K562 (cell line): ENCODE measurements at regions not wholly inside any gene's neighbourhood (a gene's known extent, or its start where the extent isn't known, plus 50 kb on each side); places are given as distances from the start of the nearest gene placed in this dataset.

Experiments
- CBX5 ChIP-seq: IDR thresholded peaks from 2 replicates; pipeline ENCODE4 v1.6.1; 2014; ENCODE audit warnings: low read depth, borderline replicate concordance
- CEBPG ChIP-seq, 3 experiments: fragments of 200-800 bp in 1 of 3; sonication (Bioruptor generic) in 1 of 3; sonication (generic) in 1 of 3; formaldehyde crosslinking in 1 of 3; IDR thresholded peaks in 2 of 3; conservative IDR thresholded peaks in 1 of 3; 2 replicates each; pipeline versions ENCODE4 v1.6.1 to v1.8.0; 2016 to 2022; ENCODE audit warnings: missing compliant biosample characterization in 2 of 3, missing genetic modification characterization in 2 of 3, mild to moderate bottlenecking in 1 of 3, missing genetic modification reagents in 1 of 3
- ELF4 ChIP-seq: fragments of 450-650 bp; formaldehyde crosslinking; IDR thresholded peaks from 2 replicates; pipeline ENCODE4 v1.4.0; 2022; ENCODE audit warnings: missing genetic modification characterization
- HDAC6 ChIP-seq: IDR thresholded peaks from 2 replicates; pipeline ENCODE4 v1.6.1; 2012; ENCODE audit warnings: low read depth, mild to moderate bottlenecking, control low read depth, inconsistent platforms, low read length, moderate library complexity
- KDM1A ChIP-seq, 2 experiments: fragments of 450-650 bp; IDR thresholded peaks; 2 replicates each; pipeline ENCODE4 v1.6.1; 2016; ENCODE audit warnings: mild to moderate bottlenecking in 2 of 2
- MTA2 ChIP-seq: fragments of 450-650 bp; IDR thresholded peaks from 2 replicates; pipeline ENCODE4 v1.6.1; 2016; ENCODE audit warnings: low read depth
- MYC ChIP-seq, 2 experiments: fragments of 250-450 bp in 1 of 2; sonication (Bioruptor Pico) in 1 of 2; IDR thresholded peaks; 2 replicates each; pipeline versions ENCODE4 v1.5.1 to v1.6.1; 2012 to 2021; ENCODE audit warnings: low read depth in 2 of 2, borderline replicate concordance in 1 of 2, improper control_type of control experiment in 1 of 2, low read length in 1 of 2, mild to moderate bottlenecking in 1 of 2, moderate library complexity in 1 of 2
- NEUROD1 ChIP-seq: fragments of 150-350 bp; IDR thresholded peaks from 2 replicates; pipeline ENCODE4 v1.6.1; 2014; ENCODE audit warnings: borderline replicate concordance, low read length, low read depth; ENCODE audit not compliant: partially characterized antibody
- NFYB ChIP-seq: IDR thresholded peaks from 2 replicates; pipeline ENCODE4 v1.6.1; 2011; ENCODE audit warnings: mild to moderate bottlenecking, moderate library complexity; ENCODE audit not compliant: insufficient read length; ENCODE audit errors: extremely low read depth
- POLR2AphosphoS5 ChIP-seq: IDR thresholded peaks from 2 replicates; pipeline ENCODE4 v1.6.1; 2011; ENCODE audit warnings: mild to moderate bottlenecking, low read depth, low read length, moderate library complexity; ENCODE audit not compliant: control insufficient read depth, insufficient read depth
- RAD21 ChIP-seq, 2 experiments: fragments of 250-450 bp in 1 of 2; fragments of 450-650 bp in 1 of 2; sonication (Bioruptor Pico) in 1 of 2; formaldehyde crosslinking in 1 of 2; IDR thresholded peaks in 1 of 2; conservative IDR thresholded peaks in 1 of 2; 2 replicates each; pipeline versions ENCODE4 v1.4.0 to v1.8.0; 2020 to 2022; ENCODE audit warnings: mild to moderate bottlenecking in 2 of 2, moderate library complexity in 1 of 2
- TF ChIP-seq, protein P1 (sequence below): sonication (generic); formaldehyde crosslinking; IDR thresholded peaks from 2 replicates; pipeline ENCODE4 v1.8.0; 2022; ENCODE audit warnings: missing genetic modification reagents, mild to moderate bottlenecking, moderate library complexity, borderline replicate concordance
- TF ChIP-seq, protein P2 (sequence below), 3 experiments: IDR thresholded peaks in 2 of 3; conservative IDR thresholded peaks in 1 of 3; 2 replicates each; pipeline ENCODE4 v1.5.1; 2011 to 2012; ENCODE audit warnings: low read length in 3 of 3, mild to moderate bottlenecking in 3 of 3, control low read depth in 2 of 3, improper control_type of control experiment in 1 of 3, inconsistent platforms in 1 of 3, low read depth in 1 of 3, mixed read lengths in 1 of 3, moderate library complexity in 1 of 3; ENCODE audit not compliant: insufficient read depth in 2 of 3
- TF ChIP-seq, protein P3 (sequence below): fragments of 450-650 bp; IDR thresholded peaks from 2 replicates; pipeline ENCODE4 v1.6.1; 2018; ENCODE audit warnings: mild to moderate bottlenecking, low read depth; ENCODE audit not compliant: partially characterized antibody

DNA sequence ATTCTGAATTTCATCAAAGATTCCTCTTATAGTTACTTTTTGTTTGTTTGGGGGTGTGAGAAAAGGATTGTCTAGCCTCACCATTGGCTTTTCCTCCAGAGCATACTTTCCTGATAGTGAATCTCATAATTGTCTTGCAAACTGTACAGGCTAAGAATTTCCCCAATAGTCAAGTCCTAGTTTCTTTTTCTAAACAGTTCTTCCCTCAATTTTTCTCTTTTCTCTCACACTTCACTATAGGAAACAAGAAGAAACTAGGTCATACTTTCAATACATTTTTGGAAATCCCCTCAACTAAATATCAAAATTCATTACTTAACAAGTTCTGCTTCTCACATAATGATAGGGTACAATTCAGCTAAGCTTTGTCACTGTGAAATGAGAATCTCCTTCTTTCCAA is 241.9 kb downstream of the IL20RB start:
- TF ChIP-seq POLR2AphosphoS5 = no peak
- TF ChIP-seq, protein P1, sequence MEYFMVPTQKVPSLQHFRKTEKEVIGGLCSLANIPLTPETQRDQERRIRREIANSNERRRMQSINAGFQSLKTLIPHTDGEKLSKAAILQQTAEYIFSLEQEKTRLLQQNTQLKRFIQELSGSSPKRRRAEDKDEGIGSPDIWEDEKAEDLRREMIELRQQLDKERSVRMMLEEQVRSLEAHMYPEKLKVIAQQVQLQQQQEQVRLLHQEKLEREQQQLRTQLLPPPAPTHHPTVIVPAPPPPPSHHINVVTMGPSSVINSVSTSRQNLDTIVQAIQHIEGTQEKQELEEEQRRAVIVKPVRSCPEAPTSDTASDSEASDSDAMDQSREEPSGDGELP = no peak
- TF ChIP-seq RAD21 (CRISPR knock-in tag; conservative IDR thresholded peaks at IDR 0.05 in 1 of 2, IDR thresholded peaks at IDR 0.05 in 1 of 2) = no peak
- TF ChIP-seq CBX5 = no peak
- no peak for TF ChIP-seq MTA2
- no peak for TF ChIP-seq NFYB
- TF ChIP-seq, protein P2, sequence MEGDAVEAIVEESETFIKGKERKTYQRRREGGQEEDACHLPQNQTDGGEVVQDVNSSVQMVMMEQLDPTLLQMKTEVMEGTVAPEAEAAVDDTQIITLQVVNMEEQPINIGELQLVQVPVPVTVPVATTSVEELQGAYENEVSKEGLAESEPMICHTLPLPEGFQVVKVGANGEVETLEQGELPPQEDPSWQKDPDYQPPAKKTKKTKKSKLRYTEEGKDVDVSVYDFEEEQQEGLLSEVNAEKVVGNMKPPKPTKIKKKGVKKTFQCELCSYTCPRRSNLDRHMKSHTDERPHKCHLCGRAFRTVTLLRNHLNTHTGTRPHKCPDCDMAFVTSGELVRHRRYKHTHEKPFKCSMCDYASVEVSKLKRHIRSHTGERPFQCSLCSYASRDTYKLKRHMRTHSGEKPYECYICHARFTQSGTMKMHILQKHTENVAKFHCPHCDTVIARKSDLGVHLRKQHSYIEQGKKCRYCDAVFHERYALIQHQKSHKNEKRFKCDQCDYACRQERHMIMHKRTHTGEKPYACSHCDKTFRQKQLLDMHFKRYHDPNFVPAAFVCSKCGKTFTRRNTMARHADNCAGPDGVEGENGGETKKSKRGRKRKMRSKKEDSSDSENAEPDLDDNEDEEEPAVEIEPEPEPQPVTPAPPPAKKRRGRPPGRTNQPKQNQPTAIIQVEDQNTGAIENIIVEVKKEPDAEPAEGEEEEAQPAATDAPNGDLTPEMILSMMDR (IDR thresholded peaks at IDR 0.05 in 2 of 3, conservative IDR thresholded peaks at IDR 0.05 in 1 of 3; ENCODE audit: insufficient read depth in 2 of 3, low read depth in 1 of 3, low read length in 3 of 3) = no peak
- TF ChIP-seq MYC (IDR thresholded peaks at IDR 0.05; ENCODE audit: low read depth, low read length) = no peak
- no peak for TF ChIP-seq MYC (CRISPR knock-in tag; IDR thresholded peaks at IDR 0.05; ENCODE audit: borderline replicate concordance, low read depth)
- TF ChIP-seq NEUROD1 = no peak
- no peak for TF ChIP-seq HDAC6
- TF ChIP-seq KDM1A (IDR thresholded peaks at IDR 0.05) = no peak
- no peak for TF ChIP-seq ELF4 (CRISPR knock-in tag)
- TF ChIP-seq CEBPG (CRISPR knock-in tag; IDR thresholded peaks at IDR 0.05) = no peak
- TF ChIP-seq CEBPG (tag; conservative IDR thresholded peaks at IDR 0.05 in 1 of 2, IDR thresholded peaks at IDR 0.05 in 1 of 2) = no peak
- TF ChIP-seq, protein P3, sequence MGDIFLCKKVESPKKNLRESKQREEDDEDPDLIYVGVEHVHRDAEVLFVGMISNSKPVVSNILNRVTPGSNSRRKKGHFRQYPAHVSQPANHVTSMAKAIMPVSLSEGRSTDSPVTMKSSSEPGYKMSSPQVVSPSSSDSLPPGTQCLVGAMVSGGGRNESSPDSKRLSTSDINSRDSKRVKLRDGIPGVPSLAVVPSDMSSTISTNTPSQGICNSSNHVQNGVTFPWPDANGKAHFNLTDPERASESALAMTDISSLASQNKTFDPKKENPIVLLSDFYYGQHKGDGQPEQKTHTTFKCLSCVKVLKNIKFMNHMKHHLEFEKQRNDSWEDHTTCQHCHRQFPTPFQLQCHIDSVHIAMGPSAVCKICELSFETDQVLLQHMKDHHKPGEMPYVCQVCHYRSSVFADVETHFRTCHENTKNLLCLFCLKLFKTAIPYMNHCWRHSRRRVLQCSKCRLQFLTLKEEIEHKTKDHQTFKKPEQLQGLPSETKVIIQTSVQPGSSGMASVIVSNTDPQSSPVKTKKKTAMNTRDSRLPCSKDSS = no peak
